HepG2 (cell line): ENCODE measurements at regions not wholly inside any gene's neighbourhood (a gene's known extent, or its start where the extent isn't known, plus 50 kb on each side); places are given as distances from the start of the nearest gene placed in this dataset.

Experiments
- ATAC-seq: fragments of 200-7000 bp; cut with Tn5 transposase; 3 replicates; pipeline ENCODE4 v1.9.1; 2020; ENCODE audit warnings: mild to moderate bottlenecking, moderate library complexity
- BruUV-seq: library from RNA; stranded (reverse); fragments of 400-500 nt; replicated peaks from 2 replicates; lab custom pipeline; 2021; lab: Mats Ljungman, UMichigan
- CTCF ChIA-PET: fragments of 300-600 bp; formaldehyde crosslinking; extraction: SDS; loops from one replicate; lab custom pipeline; 2021; ENCODE audit warnings: low total read pairs, inconsistent platforms, low intra/inter-chr PET ratio; lab: Yijun Ruan, JAX
- POLR2A ChIA-PET: fragments of 350-600 bp; sonication (Branson Sonifier 250); formaldehyde crosslinking; loops from one replicate; lab custom pipeline; 2020; ENCODE audit warnings: antibody characterized with exemption, inconsistent platforms; lab: Yijun Ruan, JAX
- DNase-seq: peaks from one replicate; pipeline ENCODE4 v3.0.0-alpha.2; 2015; ENCODE audit warnings: low spot score
- FAIRE-seq: peaks from 3 replicates; lab custom pipeline; 2011; peaks lifted over from hg19 to GRCh38; lab: Jason Lieb, UNC
- H2AFZ ChIP-seq: one replicate; pipeline ENCODE4 v1.6.1; 2011; ENCODE audit warnings: low read length, inconsistent platforms
- H3K27ac ChIP-seq: fragments of 300-600 bp; 3 replicates; pipeline ENCODE4 v1.8.0; 2011; ENCODE audit warnings: mixed run types, mild to moderate bottlenecking, mixed read lengths, low read length, inconsistent platforms; ENCODE audit not compliant: insufficient read depth; ENCODE audit errors: extremely low read length
- H3K27me3 ChIP-seq, 2 experiments: fragments of 200-600 bp in 1 of 2; 2 replicates in 1 of 2; 3 replicates in 1 of 2; pipeline versions ENCODE4 v1.6.0 to v1.8.0; 2011; ENCODE audit warnings: low read length in 2 of 2, mild to moderate bottlenecking in 2 of 2, moderate library complexity in 2 of 2, inconsistent platforms in 1 of 2; ENCODE audit not compliant: insufficient read depth in 2 of 2, control insufficient read depth in 1 of 2
- H3K36me3 ChIP-seq, 2 experiments: fragments of 200-600 bp in 1 of 2; replicated peaks in 1 of 2; 2 replicates in 1 of 2; 3 replicates in 1 of 2; pipeline versions ENCODE4 v1.5.1 to v1.8.0; 2011; ENCODE audit warnings: low read length in 2 of 2, inconsistent platforms in 1 of 2; ENCODE audit not compliant: insufficient read depth in 2 of 2, control insufficient read depth in 1 of 2
- H3K4me1 ChIP-seq: 2 replicates; pipeline ENCODE4 v1.5.1; 2012; ENCODE audit warnings: low read length, inconsistent platforms; ENCODE audit not compliant: insufficient read depth
- H3K4me2 ChIP-seq: 2 replicates; pipeline ENCODE4 v1.6.0; 2011; ENCODE audit warnings: low read depth, low read length, inconsistent platforms
- H3K4me3 ChIP-seq, 3 experiments: fragments of 200-600 bp in 1 of 3; sonication (generic), shearing (Covaris generic) in 1 of 3; replicated peaks in 1 of 3; 2 replicates each; pipeline ENCODE4 v1.5.1; 2011 to 2016; ENCODE audit warnings: low read length in 3 of 3, inconsistent platforms in 2 of 3, low read depth in 2 of 3, mild to moderate bottlenecking in 2 of 3, control low read depth in 1 of 3, mixed read lengths in 1 of 3; ENCODE audit not compliant: insufficient read depth in 1 of 3
- H3K79me2 ChIP-seq: one replicate; pipeline ENCODE4 v1.6.1; 2011; ENCODE audit warnings: low read length, inconsistent platforms; ENCODE audit not compliant: insufficient read depth
- H3K9ac ChIP-seq: 2 replicates; pipeline ENCODE4 v1.6.0; 2011; ENCODE audit warnings: mild to moderate bottlenecking, low read depth, low read length, inconsistent platforms; ENCODE audit not compliant: insufficient read depth
- H3K9me3 ChIP-seq: 2 replicates; pipeline ENCODE4 v1.5.1; 2012; ENCODE audit warnings: mild to moderate bottlenecking, low read length
- H4K20me1 ChIP-seq: 2 replicates; pipeline ENCODE4 v1.6.0; 2011; ENCODE audit warnings: inconsistent platforms, mild to moderate bottlenecking, low read length, moderate library complexity; ENCODE audit not compliant: insufficient read depth
- DMAP1 ChIP-seq: IDR thresholded peaks from 2 replicates; pipeline ENCODE4 v1.6.1; 2016
- MLXIP ChIP-seq: sonication (generic); formaldehyde crosslinking; IDR thresholded peaks from 2 replicates; pipeline ENCODE4 v1.9.0; 2021; ENCODE audit warnings: missing genetic modification reagents, borderline replicate concordance
- MYPOP ChIP-seq: sonication (generic); formaldehyde crosslinking; IDR thresholded peaks from 2 replicates; pipeline ENCODE4 v1.8.1; 2023; ENCODE audit warnings: mild to moderate bottlenecking, moderate library complexity, missing genetic modification reagents
- SRF ChIP-seq: IDR thresholded peaks from 2 replicates; pipeline ENCODE4 v1.6.1; 2011; ENCODE audit warnings: mild to moderate bottlenecking, low read depth, low read length, moderate library complexity
- ZMYM4 ChIP-seq: sonication (generic); formaldehyde crosslinking; IDR thresholded peaks from 2 replicates; pipeline ENCODE4 v1.8.1; 2023; ENCODE audit warnings: mild to moderate bottlenecking, missing genetic modification reagents
- ZSCAN12 ChIP-seq: sonication (generic); formaldehyde crosslinking; IDR thresholded peaks from 2 replicates; pipeline ENCODE4 v1.9.0; 2021; ENCODE audit warnings: mild to moderate bottlenecking, missing genetic modification reagents
- WGBS: methylation state at CpG from one replicate; pipeline ENCODE4 v1.1.6; 2017; ENCODE audit warnings: low lambda C conversion rate; 5-methylcytosine and 5-hydroxymethylcytosine counted together
- in situ Hi-C: cut with HindIII; loops from 2 replicates; pipeline ENCODE4 v1.10.0; 2017; ENCODE audit warnings: low pct_unique_long_range_greater_than_20kb; ENCODE audit not compliant: extremely low pct_ligation_motif_present
- intact Hi-C: fragments of 100-400 bp; cut with micrococcal nuclease; formaldehyde crosslinking; loops from one replicate; pipeline ENCODE4 v1.10.0; 2022; ENCODE audit not compliant: unreplicated experiment
- TF ChIP-seq, protein P1 (sequence below): IDR thresholded peaks from 2 replicates; pipeline ENCODE4 v1.6.1; 2012; ENCODE audit warnings: low read depth, low read length, improper control_type of control experiment

- CTCF ChIA-PET, result no interaction called here
- no peak for TF ChIP-seq MLXIP (CRISPR knock-in tag)
- TF ChIP-seq ZMYM4 (CRISPR knock-in tag), result no peak
- TF ChIP-seq SRF, result no peak
- TF ChIP-seq ZSCAN12 (CRISPR knock-in tag), result no peak
- no peak for TF ChIP-seq MYPOP (CRISPR knock-in tag)
- TF ChIP-seq DMAP1 (CRISPR knock-in tag), result no peak
- TF ChIP-seq, protein P1, sequence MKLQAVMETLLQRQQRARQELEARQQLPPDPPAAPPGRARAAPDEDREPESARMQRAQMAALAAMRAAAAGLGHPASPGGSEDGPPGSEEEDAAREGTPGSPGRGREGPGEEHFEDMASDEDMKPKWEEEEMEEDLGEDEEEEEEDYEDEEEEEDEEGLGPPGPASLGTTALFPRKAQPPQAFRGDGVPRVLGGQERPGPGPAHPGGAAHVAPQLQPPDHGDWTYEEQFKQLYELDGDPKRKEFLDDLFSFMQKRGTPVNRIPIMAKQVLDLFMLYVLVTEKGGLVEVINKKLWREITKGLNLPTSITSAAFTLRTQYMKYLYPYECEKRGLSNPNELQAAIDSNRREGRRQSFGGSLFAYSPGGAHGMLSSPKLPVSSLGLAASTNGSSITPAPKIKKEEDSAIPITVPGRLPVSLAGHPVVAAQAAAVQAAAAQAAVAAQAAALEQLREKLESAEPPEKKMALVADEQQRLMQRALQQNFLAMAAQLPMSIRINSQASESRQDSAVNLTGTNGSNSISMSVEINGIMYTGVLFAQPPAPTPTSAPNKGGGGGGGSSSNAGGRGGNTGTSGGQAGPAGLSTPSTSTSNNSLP, result no peak
- in situ Hi-C loops, result loop anchor here (25.0 kb wide), 1 partner anchor 859 kb away; the partner anchor contains the start of gene FSTL5
- Histone ChIP-seq H3K4me1 (no peaks in the 10 kb centered on the region), H3K27ac (no peak overlapping the region), H3K4me3 (no peak overlapping the region), H3K36me3 (no peaks in the 10 kb centered on the region), H2AFZ (no peak overlapping the region), H3K4me2 (no peak overlapping the region), H3K9ac (no peak overlapping the region), H3K27me3 (no peaks in the 10 kb centered on the region), H3K9me3 (no peaks in the 10 kb centered on the region), H3K79me2 (no peaks in the 10 kb centered on the region), H4K20me1 (no peaks in the 10 kb centered on the region)
- WGBS, result 0% methylated on average over 2 of the region's 2 CpGs
- no peak for DNase-seq
- intact Hi-C loops, result no loop called here
- no peak for FAIRE-seq
- BruUV-seq, result no TSS peak
- no peak for ATAC-seq
- POLR2A ChIA-PET, result no interaction called here
Observed at GRCh38 chr4:161303551-161303950, 860.2 kb downstream of the FSTL5 start.
